Osteoblast (primary cell): ENCODE measurements at regions not wholly inside any gene's neighbourhood (a gene's known extent, or its start where the extent isn't known, plus 50 kb on each side); places are given as distances from the start of the nearest gene placed in this dataset.
A peak's percentile ranks its signal among the peaks of the same experiment; 100 is the strongest.

Experiments used
- DNase-seq: peaks from one replicate; pipeline ENCODE4 v3.0.0; 2011; ENCODE audit warnings: low spot score, mixed read lengths; ENCODE audit not compliant: insufficient read length; ENCODE audit errors: missing footprints
- H2AFZ ChIP-seq: 2 replicates; pipeline ENCODE4 v1.6.0; 2011; ENCODE audit warnings: mild to moderate bottlenecking, low read length
- H3K27ac ChIP-seq: 2 replicates; pipeline ENCODE4 v1.5.1; 2011; ENCODE audit warnings: mild to moderate bottlenecking, low read depth, low read length, moderate library complexity
- H3K27me3 ChIP-seq: 2 replicates; pipeline ENCODE4 v1.6.0; 2012; ENCODE audit warnings: mild to moderate bottlenecking, control low read depth, inconsistent platforms, low read length, moderate library complexity; ENCODE audit not compliant: insufficient read depth
- H3K36me3 ChIP-seq: 2 replicates; pipeline ENCODE4 v1.5.1; 2011; ENCODE audit warnings: mild to moderate bottlenecking, low read length, control low read depth, moderate library complexity; ENCODE audit not compliant: insufficient read depth
- H3K4me1 ChIP-seq: 2 replicates; pipeline ENCODE4 v1.5.1; 2011; ENCODE audit warnings: mild to moderate bottlenecking, low read length, control low read depth, moderate library complexity; ENCODE audit not compliant: insufficient read depth
- H3K4me2 ChIP-seq: 2 replicates; pipeline ENCODE4 v1.6.0; 2011; ENCODE audit warnings: mild to moderate bottlenecking, low read length; ENCODE audit not compliant: insufficient read depth
- H3K4me3 ChIP-seq: fragments of 200-600 bp; sonication (generic); 3 replicates; pipeline ENCODE4 v1.5.1; 2012; ENCODE audit warnings: mild to moderate bottlenecking, low read length, inconsistent platforms; ENCODE audit not compliant: insufficient read depth
- H3K79me2 ChIP-seq: 2 replicates; pipeline ENCODE4 v1.6.0; 2012; ENCODE audit warnings: mild to moderate bottlenecking, low read length, control low read depth, inconsistent platforms; ENCODE audit not compliant: insufficient read depth
- H3K9me3 ChIP-seq: 2 replicates; pipeline ENCODE4 v1.5.1; 2011; ENCODE audit warnings: low read depth, low read length, control low read depth
- H4K20me1 ChIP-seq: 2 replicates; pipeline ENCODE4 v1.6.0; 2012; ENCODE audit warnings: mild to moderate bottlenecking, low read length, control low read depth; ENCODE audit not compliant: insufficient read depth
- TF ChIP-seq, protein P1 (sequence below): IDR thresholded peaks from 2 replicates; pipeline ENCODE4 v1.5.1; 2011; ENCODE audit warnings: mild to moderate bottlenecking, low read depth, low read length, moderate library complexity; ENCODE audit errors: extremely low read depth

DNA sequence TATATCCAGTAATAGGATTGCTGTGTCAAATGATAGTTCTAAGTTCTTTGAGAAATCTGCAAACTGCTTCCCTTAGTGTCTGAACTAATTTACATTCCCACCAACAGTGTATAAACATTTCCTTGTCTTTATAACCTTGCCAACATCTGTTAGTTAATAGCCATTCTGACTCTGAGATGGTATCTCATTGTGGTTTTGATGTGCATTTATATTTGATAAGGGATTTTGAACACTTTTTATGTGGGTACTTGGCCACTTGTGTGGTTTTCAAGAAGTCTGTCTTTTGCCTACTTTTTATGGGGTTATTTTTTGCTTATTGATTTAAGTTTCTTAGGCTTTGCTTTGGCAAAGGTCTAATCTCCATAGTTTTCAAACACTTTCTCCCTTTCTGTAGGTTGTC is 189.9 kb upstream of the CXCL13 start:
- Histone ChIP-seq H3K36me3 (no peaks in the 10 kb centered on the region), H4K20me1 (no peaks in the 10 kb centered on the region), H3K27ac (no peak overlapping the region), H3K79me2 (no peaks in the 10 kb centered on the region), H3K9me3 (no peaks in the 10 kb centered on the region), H3K27me3 (peaks cover 20% of the 10 kb centered on the region), H2AFZ (no peak overlapping the region), H3K4me3 (no peak overlapping the region), H3K4me1 (no peaks in the 10 kb centered on the region), H3K4me2 (no peak overlapping the region)
- TF ChIP-seq, protein P1, sequence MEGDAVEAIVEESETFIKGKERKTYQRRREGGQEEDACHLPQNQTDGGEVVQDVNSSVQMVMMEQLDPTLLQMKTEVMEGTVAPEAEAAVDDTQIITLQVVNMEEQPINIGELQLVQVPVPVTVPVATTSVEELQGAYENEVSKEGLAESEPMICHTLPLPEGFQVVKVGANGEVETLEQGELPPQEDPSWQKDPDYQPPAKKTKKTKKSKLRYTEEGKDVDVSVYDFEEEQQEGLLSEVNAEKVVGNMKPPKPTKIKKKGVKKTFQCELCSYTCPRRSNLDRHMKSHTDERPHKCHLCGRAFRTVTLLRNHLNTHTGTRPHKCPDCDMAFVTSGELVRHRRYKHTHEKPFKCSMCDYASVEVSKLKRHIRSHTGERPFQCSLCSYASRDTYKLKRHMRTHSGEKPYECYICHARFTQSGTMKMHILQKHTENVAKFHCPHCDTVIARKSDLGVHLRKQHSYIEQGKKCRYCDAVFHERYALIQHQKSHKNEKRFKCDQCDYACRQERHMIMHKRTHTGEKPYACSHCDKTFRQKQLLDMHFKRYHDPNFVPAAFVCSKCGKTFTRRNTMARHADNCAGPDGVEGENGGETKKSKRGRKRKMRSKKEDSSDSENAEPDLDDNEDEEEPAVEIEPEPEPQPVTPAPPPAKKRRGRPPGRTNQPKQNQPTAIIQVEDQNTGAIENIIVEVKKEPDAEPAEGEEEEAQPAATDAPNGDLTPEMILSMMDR = no peak
- no peak for DNase-seq

DNA sequence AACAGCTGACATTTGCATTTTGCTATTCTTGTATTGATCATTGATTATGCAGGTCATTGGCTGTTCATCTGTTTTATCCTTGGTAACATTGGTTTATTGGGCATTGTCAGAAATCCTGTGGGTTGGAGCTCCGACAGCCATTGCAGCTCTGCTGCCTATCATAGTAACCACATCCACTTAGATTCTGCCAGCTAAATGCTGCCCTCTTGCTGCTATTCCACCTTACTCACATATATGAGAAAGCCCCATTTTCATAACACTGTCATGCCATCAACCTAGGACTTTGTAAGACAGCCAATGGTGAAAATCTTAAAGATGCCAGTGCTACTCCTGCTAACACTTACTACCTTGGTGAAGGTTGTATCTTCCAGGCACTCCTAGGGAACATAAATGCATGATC is 187.3 kb upstream of the CXCL13 start:
- Histone ChIP-seq H3K4me3 (no peak overlapping the region), H3K27ac (no peak overlapping the region), H2AFZ (no peak overlapping the region), H3K9me3 (no peaks in the 10 kb centered on the region), H4K20me1 (no peaks in the 10 kb centered on the region), H3K79me2 (no peaks in the 10 kb centered on the region), H3K4me1 (no peaks in the 10 kb centered on the region), H3K36me3 (no peaks in the 10 kb centered on the region), H3K27me3 (peaks cover 3% of the 10 kb centered on the region), H3K4me2 (no peak overlapping the region)
- peak; percentile 61 for DNase-seq
- TF ChIP-seq, protein P1 = peak; percentile 37

DNA sequence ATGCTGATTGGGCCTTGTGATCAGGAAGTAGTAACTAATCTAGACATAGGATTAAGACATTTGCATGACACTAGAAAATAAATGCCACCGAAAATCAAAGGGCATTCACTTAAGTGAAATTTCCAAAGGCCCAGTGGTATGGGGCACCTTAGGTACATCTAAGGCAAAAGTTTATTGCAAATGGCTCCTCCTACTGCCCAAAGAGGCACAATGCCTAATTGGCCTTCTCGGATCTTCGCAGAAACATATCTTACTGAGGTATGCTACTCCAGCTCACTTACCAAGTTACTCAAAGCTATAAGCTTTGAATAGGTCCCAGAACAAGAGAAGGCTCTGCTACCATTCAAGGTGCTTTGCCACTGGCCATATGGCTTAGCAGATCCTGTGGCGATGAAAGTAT is 174.8 kb upstream of the CXCL13 start:
- no peak overlapping the region for H3K4me2 ChIP-seq
- H3K4me1 ChIP-seq = no peaks in the 10 kb centered on the region
- TF ChIP-seq, protein P1 = no peak
- peaks cover 18% of the 10 kb centered on the region for H3K27me3 ChIP-seq
- H3K36me3 ChIP-seq = no peaks in the 10 kb centered on the region
- H3K79me2 ChIP-seq = no peaks in the 10 kb centered on the region
- H3K27ac ChIP-seq = no peak overlapping the region
- no peak overlapping the region for H3K4me3 ChIP-seq
- H2AFZ ChIP-seq = no peak overlapping the region
- no peak for DNase-seq
- no peaks in the 10 kb centered on the region for H3K9me3 ChIP-seq
- H4K20me1 ChIP-seq = no peaks in the 10 kb centered on the region

DNA sequence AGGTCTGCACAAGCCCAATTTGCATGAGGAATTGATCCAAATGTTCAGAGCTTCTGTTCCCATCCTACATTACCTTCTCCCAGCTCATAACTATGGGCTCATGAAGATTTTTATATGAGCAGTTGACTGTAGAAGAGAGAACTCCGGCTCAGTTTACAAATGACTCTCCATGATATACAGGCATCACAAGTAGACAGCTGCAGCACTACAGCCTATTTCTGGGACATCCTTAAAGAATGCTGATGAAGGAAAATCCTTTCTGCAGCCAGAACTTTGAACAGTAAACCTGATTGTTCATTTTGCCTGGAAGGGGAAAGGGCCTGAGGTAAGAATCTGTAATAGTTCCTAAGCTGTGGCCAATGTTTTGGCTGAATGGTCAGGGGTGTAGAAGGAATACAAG is 174.1 kb upstream of the CXCL13 start:
- Histone ChIP-seq H3K4me1 (no peaks in the 10 kb centered on the region), H3K27ac (no peak overlapping the region), H3K4me3 (no peak overlapping the region), H3K79me2 (no peaks in the 10 kb centered on the region), H3K36me3 (no peaks in the 10 kb centered on the region), H3K4me2 (no peak overlapping the region), H2AFZ (no peak overlapping the region), H4K20me1 (no peaks in the 10 kb centered on the region), H3K9me3 (no peaks in the 10 kb centered on the region), H3K27me3 (peaks cover 18% of the 10 kb centered on the region)
- no peak for DNase-seq
- TF ChIP-seq, protein P1 = no peak
